Effector memory CD8-positive, alpha-beta T cell (primary cell): ENCODE measurements at regions not wholly inside any gene's neighbourhood (a gene's known extent, or its start where the extent isn't known, plus 50 kb on each side); places are given as distances from the start of the nearest gene placed in this dataset.
"Not testable (repeated sequence)": the region's sequence is repeated elsewhere in the genome, so short reads cannot be mapped to it uniquely, and the experiment has no call there.

Source experiments
- ATAC-seq: fragments of 150-1000 bp; cut with Tn5 transposase; replicated peaks from 2 replicates; pipeline ENCODE4 v1.10.0; 2021; ENCODE audit warnings: mild to moderate bottlenecking, moderate library complexity
- DNase-seq, 3 experiments: peaks; one replicate each; pipeline ENCODE4 v3.0.0; 2021
- H3K27ac Mint-ChIP-seq, 2 donors: one replicate each; pipeline ENCODE4 v1.8.0; 2022; ENCODE audit warnings: mild to moderate bottlenecking in 2 of 2, mixed read lengths in 2 of 2, moderate library complexity in 2 of 2
- H3K27me3 Mint-ChIP-seq, 2 donors: one replicate each; pipeline ENCODE4 v1.8.0; 2022; ENCODE audit warnings: mixed read lengths in 2 of 2
- H3K36me3 Mint-ChIP-seq: one replicate; pipeline ENCODE4 v1.8.0; 2022; ENCODE audit warnings: mild to moderate bottlenecking, moderate library complexity, mixed read lengths; ENCODE audit not compliant: insufficient read depth
- H3K4me1 Mint-ChIP-seq, 2 donors: one replicate each; pipeline ENCODE4 v1.8.0; 2022; ENCODE audit warnings: low read depth in 2 of 2, mixed read lengths in 2 of 2
- H3K4me3 Mint-ChIP-seq, 2 donors: one replicate each; pipeline ENCODE4 v1.8.0; 2022; ENCODE audit warnings: mild to moderate bottlenecking in 2 of 2, mixed read lengths in 2 of 2, moderate library complexity in 2 of 2
- H3K9me3 Mint-ChIP-seq, 2 donors: one replicate each; pipeline ENCODE4 v1.8.0; 2022; ENCODE audit warnings: mixed read lengths in 2 of 2

GRCh38 chr3:170801597-170801996, 68.4 kb downstream of the RPL22L1 start:
- Mint-ChIP-seq H3K36me3 (no peaks in the 10 kb centered on the region), H3K27me3 (peaks cover 43 to 63% of the 10 kb centered on the region in 2 donors), H3K9me3 (no peaks in the 10 kb centered on the region), H3K4me3 (no peak overlapping the region), H3K4me1 (no peaks in the 10 kb centered on the region), H3K27ac (no peak overlapping the region)
- no peak for DNase-seq
- ATAC-seq = no peak

- H3K36me3 Mint-ChIP-seq, H3K27ac Mint-ChIP-seq, H3K4me1 Mint-ChIP-seq, DNase-seq, H3K9me3 Mint-ChIP-seq, H3K4me3 Mint-ChIP-seq, ATAC-seq: not testable (repeated sequence)
- peaks cover 40 to 51% of the 10 kb centered on the region in 2 donors for H3K27me3 Mint-ChIP-seq
Measured at GRCh38 chr3:170800275-170800674, 69.7 kb downstream of the RPL22L1 start.

- H3K4me3 Mint-ChIP-seq = no peak overlapping the region
- H3K36me3 Mint-ChIP-seq = no peaks in the 10 kb centered on the region
- no peak overlapping the region for H3K27ac Mint-ChIP-seq
- no peaks in the 10 kb centered on the region for H3K9me3 Mint-ChIP-seq
- no peaks in the 10 kb centered on the region for H3K4me1 Mint-ChIP-seq
- ATAC-seq = no peak
- H3K27me3 Mint-ChIP-seq = peaks cover 28 to 39% of the 10 kb centered on the region in 2 donors
- no peak for DNase-seq
Measured at GRCh38 chr3:170799009-170799408, 71.0 kb downstream of the RPL22L1 start.

GRCh38 chr3:170797685-170798084, 72.3 kb downstream of the RPL22L1 start:
- H3K4me3 Mint-ChIP-seq = no peak overlapping the region
- no peaks in the 10 kb centered on the region for H3K36me3 Mint-ChIP-seq
- peaks cover 24 to 25% of the 10 kb centered on the region in 2 donors for H3K27me3 Mint-ChIP-seq
- DNase-seq (no peak), ATAC-seq (no peak)
- no peak overlapping the region for H3K27ac Mint-ChIP-seq
- no peaks in the 10 kb centered on the region for H3K4me1 Mint-ChIP-seq
- no peaks in the 10 kb centered on the region for H3K9me3 Mint-ChIP-seq

- Mint-ChIP-seq H3K4me3 (no peak overlapping the region), H3K9me3 (no peaks in the 10 kb centered on the region), H3K36me3 (no peaks in the 10 kb centered on the region), H3K27me3 (no peaks in the 10 kb centered on the region), H3K27ac (no peak overlapping the region), H3K4me1 (no peaks in the 10 kb centered on the region)
- ATAC-seq = no peak
- DNase-seq = no peak
Measured at GRCh38 chr3:170792471-170792870, 77.5 kb downstream of the RPL22L1 start.

- no peak for ATAC-seq
- no peak overlapping the region for H3K27ac Mint-ChIP-seq
- peaks cover 0 to 2% of the 10 kb centered on the region in 2 donors for H3K27me3 Mint-ChIP-seq
- no peaks in the 10 kb centered on the region for H3K9me3 Mint-ChIP-seq
- no peak for DNase-seq
- no peaks in the 10 kb centered on the region for H3K36me3 Mint-ChIP-seq
- H3K4me3 Mint-ChIP-seq = no peak overlapping the region
- H3K4me1 Mint-ChIP-seq = no peaks in the 10 kb centered on the region
Measured at GRCh38 chr3:170790647-170791046, 79.3 kb downstream of the RPL22L1 start.

GRCh38 chr3:170787464-170787863, 82.5 kb downstream of the RPL22L1 start:
- Mint-ChIP-seq H3K9me3 (no peaks in the 10 kb centered on the region), H3K36me3 (no peaks in the 10 kb centered on the region), H3K27me3 (peaks cover 26 to 30% of the 10 kb centered on the region in 2 donors), H3K4me1 (no peaks in the 10 kb centered on the region), H3K27ac (no peak overlapping the region), H3K4me3 (no peak overlapping the region)
- ATAC-seq = no peak
- DNase-seq = no peak

GRCh38 chr3:170785454-170785853, 84.5 kb downstream of the RPL22L1 start:
- Mint-ChIP-seq H3K27me3 (peaks cover 37 to 46% of the 10 kb centered on the region in 2 donors), H3K4me3 (no peak overlapping the region)
- no peak for ATAC-seq

GRCh38 chr3:170784406-170784805, 85.6 kb downstream of the RPL22L1 start:
- no peaks in the 10 kb centered on the region for H3K9me3 Mint-ChIP-seq
- H3K4me3 Mint-ChIP-seq = no peak overlapping the region
- H3K36me3 Mint-ChIP-seq = no peaks in the 10 kb centered on the region
- H3K27ac Mint-ChIP-seq = no peak overlapping the region
- H3K4me1 Mint-ChIP-seq = no peaks in the 10 kb centered on the region
- DNase-seq (no peak), ATAC-seq (no peak)
- H3K27me3 Mint-ChIP-seq = peaks cover 37 to 55% of the 10 kb centered on the region in 2 donors

More at GRCh38 chr3:170785454-170785853, 84.5 kb downstream of the RPL22L1 start:
- no peaks in the 10 kb centered on the region for H3K4me1 Mint-ChIP-seq
- DNase-seq = no peak
- no peaks in the 10 kb centered on the region for H3K36me3 Mint-ChIP-seq
- H3K27ac Mint-ChIP-seq = no peak overlapping the region
- H3K9me3 Mint-ChIP-seq = no peaks in the 10 kb centered on the region

- Mint-ChIP-seq H3K9me3 (peaks cover 0 to 2% of the 10 kb centered on the region in 2 donors), H3K4me3 (no peak overlapping the region), H3K27me3 (peaks cover 60 to 72% of the 10 kb centered on the region in 2 donors), H3K27ac (no peak overlapping the region), H3K4me1 (no peaks in the 10 kb centered on the region), H3K36me3 (no peaks in the 10 kb centered on the region)
- DNase-seq (no peak), ATAC-seq (no peak)
Measured at GRCh38 chr3:170780955-170781354, 89.0 kb downstream of the RPL22L1 start.

- Mint-ChIP-seq H3K27ac (no peak overlapping the region), H3K4me1 (no peaks in the 10 kb centered on the region), H3K27me3 (peaks cover 60 to 71% of the 10 kb centered on the region in 2 donors), H3K4me3 (no peak overlapping the region), H3K9me3 (peaks cover 0 to 2% of the 10 kb centered on the region in 2 donors), H3K36me3 (no peaks in the 10 kb centered on the region)
- no peak for ATAC-seq
- DNase-seq = no peak
Measured at GRCh38 chr3:170780471-170780870, 89.5 kb downstream of the RPL22L1 start.

GRCh38 chr3:170778240-170779217, 91.5 kb downstream of the RPL22L1 start:
- ATAC-seq = no peak
- no peak overlapping the region for H3K4me3 Mint-ChIP-seq
- DNase-seq = no peak
- no peaks in the 10 kb centered on the region for H3K36me3 Mint-ChIP-seq
- no peak overlapping the region for H3K27ac Mint-ChIP-seq
- H3K4me1 Mint-ChIP-seq = no peaks in the 10 kb centered on the region
- peaks cover 45 to 58% of the 10 kb centered on the region in 2 donors for H3K27me3 Mint-ChIP-seq
- H3K9me3 Mint-ChIP-seq = peaks cover 0 to 2% of the 10 kb centered on the region in 2 donors

- Mint-ChIP-seq H3K36me3 (no peaks in the 10 kb centered on the region), H3K4me1 (no peaks in the 10 kb centered on the region), H3K9me3 (peaks cover 0 to 2% of the 10 kb centered on the region in 2 donors), H3K27me3 (peaks cover 35 to 50% of the 10 kb centered on the region in 2 donors), H3K4me3 (no peak overlapping the region), H3K27ac (no peak overlapping the region)
- ATAC-seq (no peak), DNase-seq (no peak)
Measured at GRCh38 chr3:170777564-170777926, 92.5 kb downstream of the RPL22L1 start.

GRCh38 chr3:170776887-170777563, 93.0 kb downstream of the RPL22L1 start:
- Mint-ChIP-seq H3K9me3 (peaks cover 0 to 2% of the 10 kb centered on the region in 2 donors), H3K27me3 (peaks cover 30 to 45% of the 10 kb centered on the region in 2 donors), H3K4me3 (no peak overlapping the region), H3K27ac (no peak overlapping the region), H3K4me1 (no peaks in the 10 kb centered on the region), H3K36me3 (no peaks in the 10 kb centered on the region)
- DNase-seq (no peak), ATAC-seq (no peak)
